ENCODE measurements at regions not wholly inside any gene's neighbourhood (a gene's known extent, or its start where the extent isn't known, plus 50 kb on each side); places are given as distances from the start of the nearest gene placed in this dataset.

DNA sequence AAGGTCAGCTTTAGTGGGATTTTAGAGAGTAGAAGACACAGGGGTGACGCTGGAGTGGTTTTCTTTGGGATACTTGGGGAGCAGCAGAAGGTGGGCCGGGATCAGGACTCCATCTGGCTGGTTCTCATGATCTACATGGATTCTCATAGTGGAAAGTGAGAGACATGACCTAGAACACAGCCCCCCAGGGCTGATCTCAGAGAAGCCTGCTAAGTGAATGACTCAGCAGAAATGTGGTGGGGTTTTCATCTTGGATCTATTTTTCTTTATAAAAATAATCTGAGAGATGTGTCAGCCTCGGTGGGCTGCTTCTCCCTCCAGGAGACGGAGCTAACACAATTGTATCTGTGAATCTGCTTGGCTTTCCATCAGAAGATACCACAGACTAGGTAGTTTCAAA lies 484.4 kb downstream of the TMEM121 start:
- TF ChIP-seq, protein P1, sequence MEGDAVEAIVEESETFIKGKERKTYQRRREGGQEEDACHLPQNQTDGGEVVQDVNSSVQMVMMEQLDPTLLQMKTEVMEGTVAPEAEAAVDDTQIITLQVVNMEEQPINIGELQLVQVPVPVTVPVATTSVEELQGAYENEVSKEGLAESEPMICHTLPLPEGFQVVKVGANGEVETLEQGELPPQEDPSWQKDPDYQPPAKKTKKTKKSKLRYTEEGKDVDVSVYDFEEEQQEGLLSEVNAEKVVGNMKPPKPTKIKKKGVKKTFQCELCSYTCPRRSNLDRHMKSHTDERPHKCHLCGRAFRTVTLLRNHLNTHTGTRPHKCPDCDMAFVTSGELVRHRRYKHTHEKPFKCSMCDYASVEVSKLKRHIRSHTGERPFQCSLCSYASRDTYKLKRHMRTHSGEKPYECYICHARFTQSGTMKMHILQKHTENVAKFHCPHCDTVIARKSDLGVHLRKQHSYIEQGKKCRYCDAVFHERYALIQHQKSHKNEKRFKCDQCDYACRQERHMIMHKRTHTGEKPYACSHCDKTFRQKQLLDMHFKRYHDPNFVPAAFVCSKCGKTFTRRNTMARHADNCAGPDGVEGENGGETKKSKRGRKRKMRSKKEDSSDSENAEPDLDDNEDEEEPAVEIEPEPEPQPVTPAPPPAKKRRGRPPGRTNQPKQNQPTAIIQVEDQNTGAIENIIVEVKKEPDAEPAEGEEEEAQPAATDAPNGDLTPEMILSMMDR (conservative IDR thresholded peaks at IDR 0.05; ENCODE audit: low read depth in 2 of 2) = no peak
- TF ChIP-seq POLR2AphosphoS5 (IDR thresholded peaks at IDR 0.05; ENCODE audit: low read depth) (no peak), EZH2 (IDR thresholded peaks at IDR 0.05; ENCODE audit: low read depth, unreplicated experiment) (no peak), EZH2phosphoT487 (IDR thresholded peaks at IDR 0.05; ENCODE audit: unreplicated experiment) (no peak), REST (IDR thresholded peaks at IDR 0.05; ENCODE audit: unreplicated experiment) (no peak), JUNB (IDR thresholded peaks at IDR 0.05; ENCODE audit: unreplicated experiment) (no peak), CREB1 (CRISPR knock-in tag; IDR thresholded peaks at IDR 0.05; ENCODE audit: low read depth) (no peak), ZNF331 (CRISPR knock-in tag; IDR thresholded peaks at IDR 0.05; ENCODE audit: low read depth) (no peak), ETS1 (IDR thresholded peaks at IDR 0.05) (no peak), STAT1 (IDR thresholded peaks at IDR 0.05; ENCODE audit: unreplicated experiment) (no peak)
- TF ChIP-seq, protein P2, sequence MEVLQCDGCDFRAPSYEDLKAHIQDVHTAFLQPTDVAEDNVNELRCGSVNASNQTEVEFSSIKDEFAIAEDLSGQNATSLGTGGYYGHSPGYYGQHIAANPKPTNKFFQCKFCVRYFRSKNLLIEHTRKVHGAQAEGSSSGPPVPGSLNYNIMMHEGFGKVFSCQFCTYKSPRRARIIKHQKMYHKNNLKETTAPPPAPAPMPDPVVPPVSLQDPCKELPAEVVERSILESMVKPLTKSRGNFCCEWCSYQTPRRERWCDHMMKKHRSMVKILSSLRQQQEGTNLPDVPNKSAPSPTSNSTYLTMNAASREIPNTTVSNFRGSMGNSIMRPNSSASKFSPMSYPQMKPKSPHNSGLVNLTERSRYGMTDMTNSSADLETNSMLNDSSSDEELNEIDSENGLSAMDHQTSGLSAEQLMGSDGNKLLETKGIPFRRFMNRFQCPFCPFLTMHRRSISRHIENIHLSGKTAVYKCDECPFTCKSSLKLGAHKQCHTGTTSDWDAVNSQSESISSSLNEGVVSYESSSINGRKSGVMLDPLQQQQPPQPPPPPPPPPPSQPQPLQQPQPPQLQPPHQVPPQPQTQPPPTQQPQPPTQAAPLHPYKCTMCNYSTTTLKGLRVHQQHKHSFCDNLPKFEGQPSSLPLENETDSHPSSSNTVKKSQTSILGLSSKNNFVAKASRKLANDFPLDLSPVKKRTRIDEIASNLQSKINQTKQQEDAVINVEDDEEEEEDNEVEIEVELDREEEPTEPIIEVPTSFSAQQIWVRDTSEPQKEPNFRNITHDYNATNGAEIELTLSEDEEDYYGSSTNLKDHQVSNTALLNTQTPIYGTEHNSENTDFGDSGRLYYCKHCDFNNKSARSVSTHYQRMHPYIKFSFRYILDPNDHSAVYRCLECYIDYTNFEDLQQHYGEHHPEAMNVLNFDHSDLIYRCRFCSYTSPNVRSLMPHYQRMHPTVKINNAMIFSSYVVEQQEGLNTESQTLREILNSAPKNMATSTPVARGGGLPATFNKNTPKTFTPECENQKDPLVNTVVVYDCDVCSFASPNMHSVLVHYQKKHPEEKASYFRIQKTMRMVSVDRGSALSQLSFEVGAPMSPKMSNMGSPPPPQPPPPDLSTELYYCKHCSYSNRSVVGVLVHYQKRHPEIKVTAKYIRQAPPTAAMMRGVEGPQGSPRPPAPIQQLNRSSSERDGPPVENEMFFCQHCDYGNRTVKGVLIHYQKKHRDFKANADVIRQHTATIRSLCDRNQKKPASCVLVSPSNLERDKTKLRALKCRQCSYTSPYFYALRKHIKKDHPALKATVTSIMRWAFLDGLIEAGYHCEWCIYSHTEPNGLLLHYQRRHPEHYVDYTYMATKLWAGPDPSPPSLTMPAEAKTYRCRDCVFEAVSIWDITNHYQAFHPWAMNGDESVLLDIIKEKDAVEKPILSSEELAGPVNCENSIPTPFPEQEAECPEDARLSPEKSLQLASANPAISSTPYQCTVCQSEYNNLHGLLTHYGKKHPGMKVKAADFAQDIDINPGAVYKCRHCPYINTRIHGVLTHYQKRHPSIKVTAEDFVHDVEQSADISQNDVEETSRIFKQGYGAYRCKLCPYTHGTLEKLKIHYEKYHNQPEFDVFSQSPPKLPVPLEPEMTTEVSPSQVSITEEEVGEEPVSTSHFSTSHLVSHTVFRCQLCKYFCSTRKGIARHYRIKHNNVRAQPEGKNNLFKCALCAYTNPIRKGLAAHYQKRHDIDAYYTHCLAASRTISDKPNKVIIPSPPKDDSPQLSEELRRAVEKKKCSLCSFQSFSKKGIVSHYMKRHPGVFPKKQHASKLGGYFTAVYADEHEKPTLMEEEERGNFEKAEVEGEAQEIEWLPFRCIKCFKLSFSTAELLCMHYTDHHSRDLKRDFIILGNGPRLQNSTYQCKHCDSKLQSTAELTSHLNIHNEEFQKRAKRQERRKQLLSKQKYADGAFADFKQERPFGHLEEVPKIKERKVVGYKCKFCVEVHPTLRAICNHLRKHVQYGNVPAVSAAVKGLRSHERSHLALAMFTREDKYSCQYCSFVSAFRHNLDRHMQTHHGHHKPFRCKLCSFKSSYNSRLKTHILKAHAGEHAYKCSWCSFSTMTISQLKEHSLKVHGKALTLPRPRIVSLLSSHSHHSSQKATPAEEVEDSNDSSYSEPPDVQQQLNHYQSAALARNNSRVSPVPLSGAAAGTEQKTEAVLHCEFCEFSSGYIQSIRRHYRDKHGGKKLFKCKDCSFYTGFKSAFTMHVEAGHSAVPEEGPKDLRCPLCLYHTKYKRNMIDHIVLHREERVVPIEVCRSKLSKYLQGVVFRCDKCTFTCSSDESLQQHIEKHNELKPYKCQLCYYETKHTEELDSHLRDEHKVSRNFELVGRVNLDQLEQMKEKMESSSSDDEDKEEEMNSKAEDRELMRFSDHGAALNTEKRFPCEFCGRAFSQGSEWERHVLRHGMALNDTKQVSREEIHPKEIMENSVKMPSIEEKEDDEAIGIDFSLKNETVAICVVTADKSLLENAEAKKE (CRISPR knock-in tag; IDR thresholded peaks at IDR 0.05) = no peak
